SK-N-MC (cell line): ENCODE measurements at regions not wholly inside any gene's neighbourhood (a gene's known extent, or its start where the extent isn't known, plus 50 kb on each side); places are given as distances from the start of the nearest gene placed in this dataset.

Experiments
- EZH2 ChIP-seq: fragments of 200-600 bp; sonication (generic); IDR thresholded peaks from one replicate; pipeline ENCODE4 v1.6.1; 2017; ENCODE audit warnings: antibody characterized with exemption
- POLR2AphosphoS5 ChIP-seq: IDR thresholded peaks from 2 replicates; pipeline ENCODE4 v1.6.1; 2012; ENCODE audit warnings: mild to moderate bottlenecking, low read depth, low read length, borderline replicate concordance

GRCh38 chr2:8455236-8456150 lies 226.4 kb upstream of the ID2 start:
- TF ChIP-seq POLR2AphosphoS5 (no peak), EZH2 (no peak)
